ENCODE measurements at regions not wholly inside any gene's neighbourhood (a gene's known extent, or its start where the extent isn't known, plus 50 kb on each side); places are given as distances from the start of the nearest gene placed in this dataset.

- DNase-seq: no peak
Observed at GRCh38 chr2:67054728-67055127, 342.4 kb upstream of the ETAA1 start.

- no peak for DNase-seq
Observed at GRCh38 chr2:67055387-67056304, 341.5 kb upstream of the ETAA1 start.

- DNase-seq: no peak
Observed at GRCh38 chr2:67057123-67057522, 340.0 kb upstream of the ETAA1 start.

GRCh38 chr2:67057901-67058703 lies 339.0 kb upstream of the ETAA1 start:
- DNase-seq: no peak

- no peak for DNase-seq
Observed at GRCh38 chr2:67065046-67065445, 332.1 kb upstream of the ETAA1 start.

- DNase-seq: no peak
Observed at GRCh38 chr2:67066782-67067181, 330.4 kb upstream of the ETAA1 start.

GRCh38 chr2:67067656-67068055 lies 329.5 kb upstream of the ETAA1 start:
- DNase-seq: no peak

GRCh38 chr2:67070826-67071225 lies 326.3 kb upstream of the ETAA1 start:
- no peak for DNase-seq

- no peak for DNase-seq
Observed at GRCh38 chr2:67075056-67075455, 322.1 kb upstream of the ETAA1 start.

- no peak for DNase-seq
Observed at GRCh38 chr2:67075530-67076238, 321.4 kb upstream of the ETAA1 start.

- DNase-seq: no peak
Observed at GRCh38 chr2:67076239-67076624, 320.9 kb upstream of the ETAA1 start.

GRCh38 chr2:67079729-67080128 lies 317.4 kb upstream of the ETAA1 start:
- no peak for DNase-seq

GRCh38 chr2:67082813-67083212 lies 314.3 kb upstream of the ETAA1 start:
- DNase-seq: no peak

- no peak for DNase-seq
Observed at GRCh38 chr2:67083951-67084350, 313.2 kb upstream of the ETAA1 start.

GRCh38 chr2:67085146-67085545 lies 312.0 kb upstream of the ETAA1 start:
- DNase-seq: no peak

- DNase-seq: no peak
Observed at GRCh38 chr2:67091681-67092080, 305.5 kb upstream of the ETAA1 start.

GRCh38 chr2:67095121-67095520 lies 302.0 kb upstream of the ETAA1 start:
- no peak for DNase-seq

- DNase-seq: no peak
Observed at GRCh38 chr2:67096886-67097285, 300.2 kb upstream of the ETAA1 start.

- no peak for DNase-seq
Observed at GRCh38 chr2:67103157-67103556, 294.0 kb upstream of the ETAA1 start.

- DNase-seq: peak; percentile 80
Observed at GRCh38 chr2:67108231-67108630, 288.9 kb upstream of the ETAA1 start.

- no peak for DNase-seq
Observed at GRCh38 chr2:67124531-67124930, 272.6 kb upstream of the ETAA1 start.

GRCh38 chr2:67130531-67131256 lies 266.4 kb upstream of the ETAA1 start:
- no peak for DNase-seq

- DNase-seq: no peak
Observed at GRCh38 chr2:67131257-67131609, 265.9 kb upstream of the ETAA1 start.
